ENCODE measurements at regions not wholly inside any gene's neighbourhood (a gene's known extent, or its start where the extent isn't known, plus 50 kb on each side); places are given as distances from the start of the nearest gene placed in this dataset.

- Histone ChIP-seq H3K9me2 (ENCODE audit: insufficient read depth) (0 out of 2 replicates have a peak, but pooled peaks cover 4% of the 10 kb centered on the region), H3K27ac (ENCODE audit: low read depth) (no peak overlapping the region), H3K4me2 (no peak overlapping the region), H2AFZ (no peak overlapping the region), H3K79me2 (replicated peaks; ENCODE audit: insufficient read depth) (no peaks in the 10 kb centered on the region), H3K27me3 (ENCODE audit: insufficient read depth) (no peaks in the 10 kb centered on the region), H4K20me1 (replicated peaks; ENCODE audit: insufficient read depth) (no peaks in the 10 kb centered on the region), H3F3A (replicated peaks; ENCODE audit: low read depth) (no peaks in the 10 kb centered on the region), H3K4me3 (no peak overlapping the region), H3K4me1 (ENCODE audit: insufficient read depth) (no peaks in the 10 kb centered on the region), H3K36me3 (ENCODE audit: insufficient read depth) (peaks cover 3% of the 10 kb centered on the region; the same call in 1 of the 2 replicates)
- no peak for TF ChIP-seq ZNF462 (CRISPR knock-in tag; IDR thresholded peaks at IDR 0.05)
- TF ChIP-seq NANOG (IDR thresholded peaks at IDR 0.05; ENCODE audit: borderline replicate concordance) = no peak
- no peak for TF ChIP-seq CTCF (conservative IDR thresholded peaks at IDR 0.05; ENCODE audit: low read depth in 2 of 2)
- no peak for TF ChIP-seq JUNB (IDR thresholded peaks at IDR 0.05; ENCODE audit: unreplicated experiment)
- no peak for TF ChIP-seq STAT1 (IDR thresholded peaks at IDR 0.05; ENCODE audit: unreplicated experiment)
- no peak for TF ChIP-seq REST (IDR thresholded peaks at IDR 0.05; ENCODE audit: unreplicated experiment)
- TF ChIP-seq ZNF114 (CRISPR knock-in tag; IDR thresholded peaks at IDR 0.05) = no peak
- TF ChIP-seq ETS1 (IDR thresholded peaks at IDR 0.05) = no peak
- TF ChIP-seq POLR2AphosphoS5 (IDR thresholded peaks at IDR 0.05; ENCODE audit: low read depth) = no peak
- TF ChIP-seq ZNF331 (CRISPR knock-in tag; IDR thresholded peaks at IDR 0.05; ENCODE audit: low read depth) = no peak
- TF ChIP-seq EZH2phosphoT487 (IDR thresholded peaks at IDR 0.05; ENCODE audit: unreplicated experiment) = no peak
- TF ChIP-seq EZH2 (IDR thresholded peaks at IDR 0.05; ENCODE audit: low read depth, unreplicated experiment) = no peak
- no peak for TF ChIP-seq CREB1 (CRISPR knock-in tag; IDR thresholded peaks at IDR 0.05; ENCODE audit: low read depth)
- DNase-seq (ENCODE audit: low spot score) (no peak), ATAC-seq (no peak)
- no peak overlapping the region for H3K4me3 Mint-ChIP-seq
- peaks cover 64% of the 10 kb centered on the region for H3K36me3 Mint-ChIP-seq (ENCODE audit: low read depth)
- no peak overlapping the region for H3K27ac Mint-ChIP-seq
- H3K4me1 Mint-ChIP-seq = no peaks in the 10 kb centered on the region
- H3K9me3 Mint-ChIP-seq = peaks cover 10% of the 10 kb centered on the region
- peaks cover 2% of the 10 kb centered on the region for H3K27me3 Mint-ChIP-seq (ENCODE audit: insufficient read depth, low read depth, poor library complexity)
Measured at GRCh38 chr12:125393569-125393968, 328.3 kb downstream of the AACS start.
